ENCODE measurements at regions not wholly inside any gene's neighbourhood (a gene's known extent, or its start where the extent isn't known, plus 50 kb on each side); places are given as distances from the start of the nearest gene placed in this dataset.

GRCh38 chr15:93870583-93870982, 360.8 kb upstream of the MCTP2 start:
- DNase-seq (ENCODE audit: low read depth in 2 of 2), result no peak

- no peak for DNase-seq (ENCODE audit: low read depth in 2 of 2)
These were observed 364.4 kb upstream of the MCTP2 start for GRCh38 chr15:93866948-93867347.

GRCh38 chr15:93866476-93866875, 364.9 kb upstream of the MCTP2 start:
- no peak for DNase-seq (ENCODE audit: low read depth in 2 of 2)

GRCh38 chr15:93865586-93865985, 365.8 kb upstream of the MCTP2 start:
- DNase-seq (ENCODE audit: low read depth in 2 of 2), result no peak

- no peak for DNase-seq (ENCODE audit: low read depth in 2 of 2)
These were observed 368.6 kb upstream of the MCTP2 start for GRCh38 chr15:93862791-93863190.

- no peak for DNase-seq (ENCODE audit: low read depth in 2 of 2)
These were observed 369.2 kb upstream of the MCTP2 start for GRCh38 chr15:93861956-93862741.

GRCh38 chr15:93861413-93861812, 369.9 kb upstream of the MCTP2 start:
- DNase-seq (ENCODE audit: low read depth in 2 of 2), result no peak

- DNase-seq (ENCODE audit: low read depth in 2 of 2), result no peak
These were observed 370.7 kb upstream of the MCTP2 start for GRCh38 chr15:93860701-93861100.

- no peak for DNase-seq (ENCODE audit: low read depth in 2 of 2)
These were observed 372.2 kb upstream of the MCTP2 start for GRCh38 chr15:93859176-93859575.

- no peak for DNase-seq (ENCODE audit: low read depth in 2 of 2)
These were observed 376.1 kb upstream of the MCTP2 start for GRCh38 chr15:93855181-93855826.

- DNase-seq (ENCODE audit: low read depth in 2 of 2), result no peak
These were observed 377.3 kb upstream of the MCTP2 start for GRCh38 chr15:93854088-93854487.

- no peak for DNase-seq (ENCODE audit: low read depth in 2 of 2)
These were observed 378.6 kb upstream of the MCTP2 start for GRCh38 chr15:93852761-93853160.

GRCh38 chr15:93848490-93848889, 382.9 kb upstream of the MCTP2 start:
- no peak for DNase-seq (ENCODE audit: low read depth in 2 of 2)

GRCh38 chr15:93848076-93848475, 383.3 kb upstream of the MCTP2 start:
- DNase-seq (ENCODE audit: low read depth in 2 of 2), result no peak

GRCh38 chr15:93846148-93846547, 385.2 kb upstream of the MCTP2 start:
- DNase-seq (ENCODE audit: low read depth in 2 of 2), result no peak

GRCh38 chr15:93837450-93837849, 393.9 kb upstream of the MCTP2 start:
- no peak for DNase-seq (ENCODE audit: low read depth in 2 of 2)

- DNase-seq (ENCODE audit: low read depth in 2 of 2), result no peak
These were observed 396.0 kb upstream of the MCTP2 start for GRCh38 chr15:93835344-93835743.

- no peak for DNase-seq (ENCODE audit: low read depth in 2 of 2)
These were observed 399.7 kb upstream of the MCTP2 start for GRCh38 chr15:93831641-93832040.

- DNase-seq (ENCODE audit: low read depth in 2 of 2), result no peak
These were observed 400.9 kb upstream of the MCTP2 start for GRCh38 chr15:93830221-93831080.

GRCh38 chr15:93829115-93829870, 402.1 kb upstream of the MCTP2 start:
- DNase-seq (ENCODE audit: low read depth in 2 of 2), result no peak

- DNase-seq (ENCODE audit: low read depth in 2 of 2), result no peak
These were observed 404.6 kb upstream of the MCTP2 start for GRCh38 chr15:93826790-93827189.

GRCh38 chr15:93826293-93826692, 405.1 kb upstream of the MCTP2 start:
- no peak for DNase-seq (ENCODE audit: low read depth in 2 of 2)

Measured in stimulated activated CD8-positive, alpha-beta memory T cell treated with anti-CD3 and anti-CD28 coated beads, Interleukin-7, amount 100 ng/mL, for 4 hours (primary cell).